OCI-LY7 (cell line): ENCODE measurements at regions not wholly inside any gene's neighbourhood (a gene's known extent, or its start where the extent isn't known, plus 50 kb on each side); places are given as distances from the start of the nearest gene placed in this dataset.

Experiments
- BruUV-seq: library from RNA; stranded (reverse); fragments of 400-500 nt; replicated peaks from 2 replicates; lab custom pipeline; 2021; lab: Mats Ljungman, UMichigan
- CTCF ChIA-PET: fragments of 300-600 bp; sonication (Branson Sonifier 250); formaldehyde crosslinking; loops from one replicate; lab custom pipeline; 2022; ENCODE audit warnings: antibody characterized with exemption; ENCODE audit not compliant: unreplicated experiment; lab: Charles Lee
- POLR2A ChIA-PET: fragments of 300-600 bp; sonication (Branson Sonifier 250); formaldehyde crosslinking; loops from one replicate; lab custom pipeline; 2022; ENCODE audit warnings: antibody characterized with exemption; lab: Charles Lee
- DNase-seq: peaks from one replicate; pipeline ENCODE4 v3.0.0-alpha.2; 2015; ENCODE audit warnings: low spot score
- H2AFZ ChIP-seq: fragments of 200-600 bp; sonication (generic), shearing (Covaris generic); 2 replicates; pipeline ENCODE4 v1.6.1; 2014; ENCODE audit warnings: mild to moderate bottlenecking, antibody characterized with exemption, low read length, moderate library complexity
- H3K27ac ChIP-seq: fragments of 200-600 bp; sonication (generic); 2 replicates; pipeline ENCODE4 v1.5.1; 2014; ENCODE audit warnings: mixed run types, low read depth, mild to moderate bottlenecking, moderate library complexity, low read length, inconsistent platforms; ENCODE audit not compliant: poor library complexity, severe bottlenecking
- H3K36me3 ChIP-seq: fragments of 200-600 bp; sonication (generic); 2 replicates; pipeline ENCODE4 v1.6.1; 2014; ENCODE audit warnings: mild to moderate bottlenecking, antibody characterized with exemption, low read length, moderate library complexity, mixed read lengths; ENCODE audit not compliant: insufficient read depth
- H3K4me1 ChIP-seq: fragments of 200-600 bp; sonication (generic); 2 replicates; pipeline ENCODE4 v1.5.1; 2014; ENCODE audit warnings: mild to moderate bottlenecking, low read length; ENCODE audit not compliant: insufficient read depth, poor library complexity, severe bottlenecking
- H3K4me2 ChIP-seq: fragments of 200-600 bp; sonication (generic); 2 replicates; pipeline ENCODE4 v1.6.1; 2014; ENCODE audit warnings: mild to moderate bottlenecking, low read length
- H3K4me3 ChIP-seq: fragments of 200-600 bp; sonication (generic); 2 replicates; pipeline ENCODE4 v1.5.1; 2014; ENCODE audit warnings: mild to moderate bottlenecking, low read depth, low read length; ENCODE audit not compliant: poor library complexity, severe bottlenecking
- H3K79me2 ChIP-seq: fragments of 200-600 bp; sonication (generic); 2 replicates; pipeline ENCODE4 v1.6.1; 2016; ENCODE audit warnings: low read depth, mild to moderate bottlenecking, low read length, moderate library complexity, mixed read lengths; ENCODE audit not compliant: insufficient read depth
- H3K9me2 ChIP-seq: fragments of 200-600 bp; sonication (generic); 2 replicates; pipeline ENCODE4 v1.6.1; 2016; ENCODE audit warnings: mild to moderate bottlenecking, low read length, mixed read lengths; ENCODE audit not compliant: insufficient read depth
- H3K9me3 ChIP-seq: fragments of 200-600 bp; sonication (generic); 2 replicates; pipeline ENCODE4 v1.6.1; 2014; ENCODE audit warnings: mild to moderate bottlenecking, mixed run types, low read length, mixed read lengths
- H4K20me1 ChIP-seq: fragments of 200-600 bp; sonication (generic); 2 replicates; pipeline ENCODE4 v1.6.1; 2014; ENCODE audit warnings: mild to moderate bottlenecking, antibody characterized with exemption, low read length, moderate library complexity, mixed read lengths; ENCODE audit not compliant: insufficient read depth
- CTCF ChIP-seq: fragments of 200-600 bp; sonication (generic); conservative IDR thresholded peaks from 2 replicates; pipeline ENCODE4 v1.5.1; 2014; ENCODE audit warnings: mild to moderate bottlenecking, antibody characterized with exemption, low read length, moderate library complexity, mixed read lengths
- EZH2phosphoT487 ChIP-seq: fragments of 200-600 bp; sonication (generic); IDR thresholded peaks from 2 replicates; pipeline ENCODE4 v1.6.1; 2018; ENCODE audit warnings: low read depth, borderline replicate concordance, mild to moderate bottlenecking, mixed run types, antibody characterized with exemption, low read length, moderate library complexity, mixed read lengths
- intact Hi-C: fragments of 100-400 bp; cut with micrococcal nuclease; formaldehyde crosslinking; loops from one replicate; pipeline ENCODE4 v1.10.0; 2022; ENCODE audit not compliant: unreplicated experiment

- Histone ChIP-seq H3K4me3 (no peak overlapping the region), H2AFZ (peak overlapping the region; percentile 76; the same call in 1 of the 2 replicates), H3K27ac (no peak overlapping the region), H3K9me2 (no peaks in the 10 kb centered on the region), H3K4me1 (no peaks in the 10 kb centered on the region), H3K36me3 (no peaks in the 10 kb centered on the region), H3K4me2 (no peak overlapping the region), H3K79me2 (no peaks in the 10 kb centered on the region), H3K9me3 (0 out of 2 replicates have a peak, but pooled peaks cover 3% of the 10 kb centered on the region), H4K20me1 (no peaks in the 10 kb centered on the region)
- no peak for TF ChIP-seq EZH2phosphoT487
- TF ChIP-seq CTCF = no peak
- intact Hi-C loops = no loop called here
- no TSS peak for BruUV-seq
- no peak for DNase-seq
- POLR2A ChIA-PET = no interaction called here
- CTCF ChIA-PET = no interaction called here
Measured at GRCh38 chr6:104580452-104580851, 279.3 kb downstream of the HACE1 start.

- Histone ChIP-seq H3K9me3 (0 out of 2 replicates have a peak, but pooled peaks cover 3% of the 10 kb centered on the region), H3K4me2 (no peak overlapping the region), H3K4me1 (no peaks in the 10 kb centered on the region), H3K4me3 (no peak overlapping the region), H4K20me1 (no peaks in the 10 kb centered on the region), H3K79me2 (no peaks in the 10 kb centered on the region), H2AFZ (peak overlapping the region; percentile 76; the same call in 1 of the 2 replicates), H3K27ac (no peak overlapping the region), H3K36me3 (no peaks in the 10 kb centered on the region), H3K9me2 (no peaks in the 10 kb centered on the region)
- DNase-seq = no peak
- no TSS peak for BruUV-seq
- TF ChIP-seq EZH2phosphoT487 = no peak
- TF ChIP-seq CTCF = no peak
- ChIA-PET CTCF (no interaction called here), POLR2A (no interaction called here)
- intact Hi-C loops = no loop called here
Measured at GRCh38 chr6:104579310-104579863, 280.3 kb downstream of the HACE1 start.

GRCh38 chr6:104575536-104575935, 284.2 kb downstream of the HACE1 start:
- Histone ChIP-seq H3K79me2 (no peaks in the 10 kb centered on the region), H3K4me2 (no peak overlapping the region), H3K36me3 (no peaks in the 10 kb centered on the region), H3K9me2 (no peaks in the 10 kb centered on the region), H3K27ac (no peak overlapping the region), H3K9me3 (no peaks in the 10 kb centered on the region), H3K4me3 (no peak overlapping the region), H4K20me1 (no peaks in the 10 kb centered on the region), H3K4me1 (no peaks in the 10 kb centered on the region), H2AFZ (peak overlapping the region; percentile 70; the same call in 1 of the 2 replicates)
- TF ChIP-seq CTCF = no peak
- TF ChIP-seq EZH2phosphoT487 = no peak
- ChIA-PET POLR2A (no interaction called here), CTCF (no interaction called here)
- DNase-seq = no peak
- BruUV-seq = no TSS peak
- intact Hi-C loops = no loop called here
